H1 (cell line): ENCODE measurements at regions not wholly inside any gene's neighbourhood (a gene's known extent, or its start where the extent isn't known, plus 50 kb on each side); places are given as distances from the start of the nearest gene placed in this dataset.

Experiments used
- CTCF ChIA-PET: fragments of 300-600 bp; sonication (Branson Sonifier 250); formaldehyde crosslinking; loops from one replicate; lab custom pipeline; 2021; ENCODE audit not compliant: partially characterized antibody; lab: Charles Lee
- POLR2A ChIA-PET: fragments of 300-600 bp; sonication (Branson Sonifier 250); formaldehyde crosslinking; loops from one replicate; lab custom pipeline; 2021; ENCODE audit warnings: inconsistent platforms; ENCODE audit not compliant: partially characterized antibody; lab: Charles Lee
- DNase-seq, 2 experiments: peaks; one replicate each; pipeline versions ENCODE4 v3.0.0 to v3.0.0-alpha.2; 2010 to 2022; ENCODE audit warnings: low spot score in 2 of 2, low read depth in 1 of 2, mixed read lengths in 1 of 2
- FAIRE-seq: peaks from 2 replicates; lab custom pipeline; 2011; peaks lifted over from hg19 to GRCh38; lab: Jason Lieb, UNC
- H2AFZ ChIP-seq: 2 replicates; pipeline ENCODE4 v1.8.1; 2012; ENCODE audit warnings: low read length, inconsistent platforms
- H2AK5ac ChIP-seq: 2 replicates; pipeline ENCODE4 v1.6.1; 2013; ENCODE audit warnings: low read depth, low read length
- H2BK120ac ChIP-seq: replicated peaks from 2 replicates; pipeline ENCODE3; 2013; ENCODE audit warnings: low read depth, low read length, inconsistent platforms
- H2BK12ac ChIP-seq: 2 replicates; pipeline ENCODE4 v1.6.1; 2013; ENCODE audit warnings: low read depth, low read length
- H2BK15ac ChIP-seq: 2 replicates; pipeline ENCODE4 v1.6.1; 2013; ENCODE audit warnings: low read length
- H2BK20ac ChIP-seq: 2 replicates; pipeline ENCODE4 v1.6.1; 2013; ENCODE audit warnings: low read length
- H2BK5ac ChIP-seq: 2 replicates; pipeline ENCODE4 v1.6.1; 2013; ENCODE audit warnings: low read depth, low read length
- H3K14ac ChIP-seq: 2 replicates; pipeline ENCODE4 v1.6.1; 2013; ENCODE audit warnings: inconsistent platforms; ENCODE audit not compliant: insufficient read length
- H3K18ac ChIP-seq: 2 replicates; pipeline ENCODE4 v1.6.1; 2013; ENCODE audit warnings: low read length; ENCODE audit errors: extremely low read depth
- H3K23ac ChIP-seq: 2 replicates; pipeline ENCODE4 v1.6.1; 2013; ENCODE audit warnings: inconsistent platforms; ENCODE audit not compliant: insufficient read length
- H3K23me2 ChIP-seq: 2 replicates; pipeline ENCODE4 v1.6.1; 2013; ENCODE audit warnings: low read depth, low read length
- H3K27ac ChIP-seq: 2 replicates; pipeline ENCODE4 v1.6.1; 2011; ENCODE audit warnings: low read depth, low read length, inconsistent platforms
- H3K27me3 ChIP-seq, 4 experiments: replicated peaks in 1 of 4; 1 replicate in 1 of 4; 2 replicates in 3 of 4; pipeline versions ENCODE4 v1.6.1 to v1.8.1; 2011 to 2013; ENCODE audit warnings: low read length in 3 of 4, mild to moderate bottlenecking in 3 of 4, inconsistent platforms in 2 of 4, mixed read lengths in 2 of 4, moderate library complexity in 1 of 4; ENCODE audit not compliant: control insufficient read depth in 3 of 4, insufficient read depth in 3 of 4; ENCODE audit errors: extremely low read depth in 1 of 4
- H3K36me3 ChIP-seq, 4 experiments: 2 replicates each; pipeline versions ENCODE4 v1.6.1 to v1.8.1; 2011 to 2013; ENCODE audit warnings: mild to moderate bottlenecking in 4 of 4, low read length in 3 of 4, moderate library complexity in 2 of 4, control low read depth in 1 of 4, inconsistent platforms in 1 of 4; ENCODE audit not compliant: insufficient read depth in 4 of 4, control insufficient read depth in 2 of 4
- H3K4ac ChIP-seq: replicated peaks from 2 replicates; pipeline ENCODE3; 2013; ENCODE audit warnings: low read length, low read depth, mixed read lengths, inconsistent platforms; ENCODE audit not compliant: insufficient read length
- H3K4me1 ChIP-seq, 4 experiments: replicated peaks in 1 of 4; 1 replicate in 1 of 4; 2 replicates in 3 of 4; pipeline versions ENCODE4 v1.6.1 to v1.8.1; 2011 to 2013; ENCODE audit warnings: low read length in 3 of 4, inconsistent platforms in 2 of 4, mixed read lengths in 1 of 4; ENCODE audit not compliant: insufficient read depth in 4 of 4, control insufficient read depth in 3 of 4
- H3K4me2 ChIP-seq, 2 experiments: 2 replicates each; pipeline versions ENCODE4 v1.6.1 to v1.8.1; 2011 to 2013; ENCODE audit warnings: low read depth in 2 of 2, low read length in 2 of 2, control low read depth in 1 of 2, inconsistent platforms in 1 of 2, mild to moderate bottlenecking in 1 of 2; ENCODE audit not compliant: insufficient read depth in 1 of 2
- H3K4me3 ChIP-seq, 4 experiments: fragments of 200-600, 300-600 bp in 1 of 4; sonication (generic), shearing (Covaris generic), sonication (Bioruptor Twin) in 1 of 4; 2 replicates each; pipeline versions ENCODE4 v1.5.1 to v1.8.1; 2011 to 2016; ENCODE audit warnings: low read length in 4 of 4, low read depth in 3 of 4, control low read depth in 2 of 4, inconsistent platforms in 2 of 4, mild to moderate bottlenecking in 2 of 4, mixed read lengths in 1 of 4, moderate library complexity in 1 of 4; ENCODE audit not compliant: insufficient read depth in 2 of 4; ENCODE audit errors: extremely low read depth in 1 of 4
- H3K56ac ChIP-seq: replicated peaks from 2 replicates; pipeline ENCODE3; 2013; ENCODE audit warnings: low read depth, mild to moderate bottlenecking, mixed read lengths, low read length, inconsistent platforms; ENCODE audit not compliant: insufficient read length
- H3K79me1 ChIP-seq: 2 replicates; pipeline ENCODE4 v1.6.1; 2013; ENCODE audit warnings: low read depth, low read length, control low read depth
- H3K79me2 ChIP-seq, 2 experiments: 2 replicates each; pipeline versions ENCODE4 v1.6.1 to v1.8.1; 2012 to 2013; ENCODE audit warnings: low read length in 2 of 2, mild to moderate bottlenecking in 2 of 2, inconsistent platforms in 1 of 2; ENCODE audit not compliant: insufficient read depth in 2 of 2, control insufficient read depth in 1 of 2
- H3K9ac ChIP-seq, 4 experiments: replicated peaks in 1 of 4; 1 replicate in 1 of 4; 2 replicates in 3 of 4; pipeline versions ENCODE4 v1.6.1 to v1.8.1; 2011 to 2013; ENCODE audit warnings: low read depth in 3 of 4, low read length in 3 of 4, control low read depth in 2 of 4, mild to moderate bottlenecking in 2 of 4, moderate library complexity in 2 of 4, inconsistent platforms in 1 of 4; ENCODE audit errors: extremely low read depth in 1 of 4
- H3K9me3 ChIP-seq, 2 experiments: 2 replicates each; pipeline versions ENCODE4 v1.6.1 to v1.8.1; 2012 to 2013; ENCODE audit warnings: mild to moderate bottlenecking in 2 of 2, moderate library complexity in 2 of 2, control low read depth in 1 of 2, inconsistent platforms in 1 of 2, low read depth in 1 of 2, low read length in 1 of 2, mixed read lengths in 1 of 2; ENCODE audit not compliant: insufficient read depth in 2 of 2
- H4K20me1 ChIP-seq, 2 experiments: replicated peaks in 1 of 2; 2 replicates each; pipeline versions ENCODE3 to v1.8.1; 2011 to 2013; ENCODE audit warnings: inconsistent platforms in 2 of 2, low read length in 2 of 2, mild to moderate bottlenecking in 1 of 2; ENCODE audit not compliant: insufficient read depth in 2 of 2, control insufficient read depth in 1 of 2
- H4K5ac ChIP-seq: 2 replicates; pipeline ENCODE4 v1.6.1; 2013; ENCODE audit warnings: low read length, low read depth, mixed read lengths, inconsistent platforms; ENCODE audit not compliant: insufficient read length
- H4K8ac ChIP-seq: 2 replicates; pipeline ENCODE4 v1.8.0; 2013; ENCODE audit warnings: mild to moderate bottlenecking, moderate library complexity, low read length, inconsistent platforms; ENCODE audit not compliant: insufficient read depth; ENCODE audit errors: extremely low read depth
- H4K91ac ChIP-seq: replicated peaks from 2 replicates; pipeline ENCODE3; 2013; ENCODE audit warnings: low read length, mixed read lengths, inconsistent platforms; ENCODE audit not compliant: insufficient read length
- CTBP2 ChIP-seq: IDR thresholded peaks from 2 replicates; pipeline ENCODE4 v1.7.0; 2011; ENCODE audit warnings: borderline replicate concordance, mild to moderate bottlenecking, moderate library complexity, mixed read lengths, low read length; ENCODE audit not compliant: insufficient read depth, insufficient read length
- EGR1 ChIP-seq: IDR thresholded peaks from 2 replicates; pipeline ENCODE4 v1.6.1; 2011; ENCODE audit warnings: low read depth, low read length, borderline replicate concordance
- FOSL1 ChIP-seq: IDR thresholded peaks from 2 replicates; pipeline ENCODE4 v1.6.1; 2011; ENCODE audit warnings: mild to moderate bottlenecking, low read depth, low read length, moderate library complexity; ENCODE audit not compliant: insufficient read depth
- JUND ChIP-seq: IDR thresholded peaks from 2 replicates; pipeline ENCODE4 v1.6.1; 2011; ENCODE audit warnings: mild to moderate bottlenecking, improper control_type of control experiment, low read length
- KDM1A ChIP-seq: fragments of 200-600, 300-600 bp; sonication (generic); IDR thresholded peaks from 2 replicates; pipeline ENCODE4 v1.7.1; 2016; ENCODE audit warnings: mild to moderate bottlenecking, low read length, borderline replicate concordance
- NRF1 ChIP-seq: IDR thresholded peaks from 2 replicates; pipeline ENCODE4 v1.6.1; 2011; ENCODE audit warnings: mild to moderate bottlenecking, low read depth, low read length, improper control_type of control experiment
- PHF8 ChIP-seq: fragments of 200-600 bp; sonication (generic); conservative IDR thresholded peaks from 2 replicates; pipeline ENCODE4 v1.7.1; 2012; ENCODE audit warnings: low read depth, mild to moderate bottlenecking, inconsistent platforms, low read length, moderate library complexity
- RAD21 ChIP-seq, 2 experiments: IDR thresholded peaks in 1 of 2; conservative IDR thresholded peaks in 1 of 2; 2 replicates each; pipeline ENCODE4 v1.6.1; 2011; ENCODE audit warnings: low read depth in 2 of 2, low read length in 2 of 2, improper control_type of control experiment in 1 of 2, inconsistent platforms in 1 of 2, mild to moderate bottlenecking in 1 of 2, moderate library complexity in 1 of 2
- RXRA ChIP-seq: IDR thresholded peaks from 2 replicates; pipeline ENCODE4 v1.6.1; 2011; ENCODE audit warnings: low read depth, mild to moderate bottlenecking, low read length, moderate library complexity; ENCODE audit not compliant: insufficient read depth
- SIX5 ChIP-seq: IDR thresholded peaks from 2 replicates; pipeline ENCODE4 v1.6.1; 2011; ENCODE audit warnings: mild to moderate bottlenecking, low read depth, low read length
- SP2 ChIP-seq: IDR thresholded peaks from 2 replicates; pipeline ENCODE4 v1.6.1; 2012; ENCODE audit warnings: mild to moderate bottlenecking, low read length, inconsistent platforms
- TAF1 ChIP-seq: IDR thresholded peaks from 2 replicates; pipeline ENCODE4 v1.6.1; 2011; ENCODE audit warnings: mild to moderate bottlenecking, low read depth, low read length
- ZNF274 ChIP-seq: IDR thresholded peaks from 2 replicates; pipeline ENCODE4 v1.7.0; 2012; ENCODE audit warnings: low read length, borderline replicate concordance; ENCODE audit errors: extremely low read depth
- WGBS, 2 experiments: shearing (Covaris generic) in 1 of 2; methylation state at CpG; one replicate each; pipeline versions ENCODE4 v1.1.6 to v1.1.7; 2013 to 2015; ENCODE audit warnings: low lambda C conversion rate in 2 of 2, mixed read lengths in 2 of 2, inconsistent platforms in 1 of 2, low coverage in 1 of 2, missing lambda C conversion rate in 1 of 2; ENCODE audit not compliant: insufficient replicate concordance in 2 of 2, insufficient coverage in 1 of 2, insufficient read length in 1 of 2; ENCODE audit errors: extremely low coverage in 1 of 2, missing lambda C conversion rate in 1 of 2; 5-methylcytosine and 5-hydroxymethylcytosine counted together
- TF ChIP-seq, protein P1 (sequence below): IDR thresholded peaks from 2 replicates; pipeline ENCODE4 v1.6.1; 2012; ENCODE audit warnings: inconsistent platforms

DNA sequence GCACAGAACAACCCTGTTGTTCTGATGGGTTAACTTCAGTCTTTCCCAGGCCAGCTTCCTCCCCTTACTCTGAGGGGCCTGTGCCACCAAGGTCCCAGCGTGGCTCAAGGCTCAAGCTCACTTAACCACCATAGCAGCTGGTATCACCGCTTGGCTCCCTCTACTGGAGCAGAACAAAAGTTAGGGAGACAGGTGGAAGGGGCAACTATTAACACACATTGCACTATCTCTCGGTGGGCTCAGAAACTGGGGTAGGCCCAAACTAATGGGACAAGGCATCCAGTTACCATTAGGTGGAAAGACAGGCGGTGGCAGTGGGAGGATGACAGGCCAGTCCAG is 88.7 kb upstream of the ATL2 start:
- Histone ChIP-seq H3K4me2 (no peak overlapping the region), H4K8ac (no peak overlapping the region), H2BK15ac (no peak overlapping the region), H4K91ac (no peak overlapping the region), H3K23me2 (no peaks in the 10 kb centered on the region), H3K9ac (no peak overlapping the region), H3K36me3 (no peaks in the 10 kb centered on the region), H3K23ac (no peak overlapping the region), H3K27ac (no peak overlapping the region), H3K14ac (no peak overlapping the region), H2BK120ac (no peak overlapping the region), H3K4me3 (no peak overlapping the region), H4K20me1 (no peaks in the 10 kb centered on the region), H3K56ac (no peak overlapping the region), H3K18ac (no peak overlapping the region), H3K79me1 (no peaks in the 10 kb centered on the region), H2BK20ac (no peak overlapping the region), H3K9me3 (no peaks in the 10 kb centered on the region), H2AK5ac (no peak overlapping the region), H2BK12ac (no peak overlapping the region), H3K79me2 (no peaks in the 10 kb centered on the region), H2AFZ (no peak overlapping the region; the same call in 1 of the 2 replicates), H2BK5ac (no peak overlapping the region), H4K5ac (no peak overlapping the region), H3K27me3 (no peaks in the 10 kb centered on the region), H3K4ac (no peak overlapping the region), H3K4me1 (no peaks in the 10 kb centered on the region)
- ChIA-PET CTCF (interaction anchor here (0.6 to 6.7 kb wide), 31 partner anchors 9 to 186 kb away, joined by 3 to 52 read pairs (median 5); no protein-coding TSS in a partner anchor), POLR2A (interaction anchor here (0.5 to 1.8 kb wide), 4 partner anchors 40 to 641 kb away, joined by 3 to 8 read pairs (median 4); no protein-coding TSS in a partner anchor)
- DNase-seq (peak; percentile 33 to 56), FAIRE-seq (peak; percentile 13)
- 47% methylated on average over 4 of the region's 4 CpGs; no CpG with 5 or more reads in 1 of the 2 experiments for WGBS, 2 experiments
- TF ChIP-seq, protein P1, sequence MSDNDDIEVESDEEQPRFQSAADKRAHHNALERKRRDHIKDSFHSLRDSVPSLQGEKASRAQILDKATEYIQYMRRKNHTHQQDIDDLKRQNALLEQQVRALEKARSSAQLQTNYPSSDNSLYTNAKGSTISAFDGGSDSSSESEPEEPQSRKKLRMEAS = no peak
- TF ChIP-seq TAF1 = no peak
- no peak for TF ChIP-seq PHF8
- TF ChIP-seq ZNF274 = no peak
- no peak for TF ChIP-seq CTBP2
- no peak for TF ChIP-seq RXRA
- no peak for TF ChIP-seq KDM1A
- TF ChIP-seq EGR1 = no peak
- no peak for TF ChIP-seq SIX5
- TF ChIP-seq NRF1 = no peak
- no peak for TF ChIP-seq SP2
- peak; percentile 79 to 88 for TF ChIP-seq RAD21 (IDR thresholded peaks at IDR 0.05 in 1 of 2, conservative IDR thresholded peaks at IDR 0.05 in 1 of 2; ENCODE audit: low read depth in 2 of 2, low read length in 2 of 2)
- TF ChIP-seq FOSL1 = no peak
- no peak for TF ChIP-seq JUND
